Choroid plexus epithelial cell (primary cell): ENCODE measurements at regions not wholly inside any gene's neighbourhood (a gene's known extent, or its start where the extent isn't known, plus 50 kb on each side); places are given as distances from the start of the nearest gene placed in this dataset.

Experiments used
- DNase-seq: peaks from one replicate; pipeline ENCODE4 v3.0.0-alpha.2; 2010; ENCODE audit warnings: low read depth
- H3K4me3 ChIP-seq: 2 replicates; pipeline ENCODE4 v1.5.1; 2011; ENCODE audit warnings: low read depth, mild to moderate bottlenecking, control low read depth, low read length, moderate library complexity
- CTCF ChIP-seq: conservative IDR thresholded peaks from 2 replicates; pipeline ENCODE4 v1.5.1; 2011; ENCODE audit warnings: low read depth, mild to moderate bottlenecking, control low read depth, inconsistent platforms, low read length, moderate library complexity

- DNase-seq, result peak; percentile 72
- peak; percentile 69 for TF ChIP-seq CTCF
- H3K4me3 ChIP-seq, result no peak overlapping the region
Measured at GRCh38 chr11:135075740-135076139, 663.7 kb upstream of the B3GAT1 start.

GRCh38 chr11:135074397-135074998 lies 662.5 kb upstream of the B3GAT1 start:
- TF ChIP-seq CTCF, result peak; percentile 56
- peak; percentile 42 for DNase-seq
- no peak overlapping the region for H3K4me3 ChIP-seq

GRCh38 chr11:135073870-135074269 lies 661.8 kb upstream of the B3GAT1 start:
- DNase-seq, result no peak
- no peak for TF ChIP-seq CTCF
- H3K4me3 ChIP-seq, result no peak overlapping the region

GRCh38 chr11:135073381-135073780 lies 661.3 kb upstream of the B3GAT1 start:
- TF ChIP-seq CTCF, result no peak
- no peak for DNase-seq
- H3K4me3 ChIP-seq, result no peak overlapping the region

GRCh38 chr11:135069890-135070289 lies 657.8 kb upstream of the B3GAT1 start:
- no peak overlapping the region for H3K4me3 ChIP-seq
- no peak for TF ChIP-seq CTCF
- DNase-seq, result peak; percentile 20

- DNase-seq, result no peak
- H3K4me3 ChIP-seq, result no peak overlapping the region
- no peak for TF ChIP-seq CTCF
Measured at GRCh38 chr11:135069063-135069462, 657.0 kb upstream of the B3GAT1 start.

- TF ChIP-seq CTCF, result no peak
- H3K4me3 ChIP-seq, result no peak overlapping the region
- DNase-seq, result no peak
Measured at GRCh38 chr11:135062994-135063393, 651.0 kb upstream of the B3GAT1 start.
